MCF 10A (cell line): ENCODE measurements at regions not wholly inside any gene's neighbourhood (a gene's known extent, or its start where the extent isn't known, plus 50 kb on each side); places are given as distances from the start of the nearest gene placed in this dataset.

Source experiments
- BruUV-seq: library from RNA; stranded (reverse); fragments of 400-500 nt; replicated peaks from 2 replicates; lab custom pipeline; 2021; lab: Mats Ljungman, UMichigan
- CTCF ChIA-PET: fragments of 300-600 bp; sonication (Branson Sonifier 250); formaldehyde crosslinking; extraction: SDS; loops from one replicate; lab custom pipeline; 2021; ENCODE audit warnings: antibody characterized with exemption, inconsistent platforms; lab: Yijun Ruan, JAX
- POLR2A ChIA-PET: fragments of 300-600, 350-650 bp; sonication (Branson Sonifier 250); formaldehyde crosslinking; extraction: SDS; loops from one replicate; lab custom pipeline; 2020; ENCODE audit warnings: antibody characterized with exemption, inconsistent platforms; lab: Yijun Ruan, JAX
- DNase-seq: peaks from one replicate; pipeline ENCODE4 v3.0.0-alpha.2; 2018; ENCODE audit not compliant: unreplicated experiment
- H3K27ac Mint-ChIP-seq: one replicate; pipeline ENCODE4 v1.8.0; 2022; ENCODE audit warnings: mild to moderate bottlenecking, low read depth, mixed read lengths; ENCODE audit not compliant: unreplicated experiment
- H3K27me3 Mint-ChIP-seq: one replicate; pipeline ENCODE4 v1.8.0; 2022; ENCODE audit warnings: mixed read lengths; ENCODE audit not compliant: insufficient read depth, unreplicated experiment
- H3K36me3 Mint-ChIP-seq: one replicate; pipeline ENCODE4 v1.8.0; 2022; ENCODE audit warnings: mild to moderate bottlenecking, moderate library complexity, mixed read lengths; ENCODE audit not compliant: insufficient read depth, unreplicated experiment
- H3K4me1 Mint-ChIP-seq: one replicate; pipeline ENCODE4 v1.8.0; 2022; ENCODE audit warnings: mixed read lengths; ENCODE audit not compliant: insufficient read depth, unreplicated experiment
- H3K4me3 Mint-ChIP-seq: one replicate; pipeline ENCODE4 v1.8.0; 2022; ENCODE audit warnings: mild to moderate bottlenecking, moderate library complexity, mixed read lengths; ENCODE audit not compliant: unreplicated experiment
- H3K9me3 Mint-ChIP-seq: one replicate; pipeline ENCODE4 v1.8.0; 2022; ENCODE audit warnings: mixed read lengths; ENCODE audit not compliant: unreplicated experiment
- intact Hi-C: fragments of 100-400 bp; cut with micrococcal nuclease; formaldehyde crosslinking; loops from 2 replicates; pipeline ENCODE4 v1.14.1; 2022
- TF ChIP-seq, protein P1 (sequence below): fragments of 200-600 bp; IDR thresholded peaks from one replicate; pipeline ENCODE4 v1.8.0; 2022; ENCODE audit warnings: antibody characterized with exemption, mild to moderate bottlenecking; ENCODE audit not compliant: unreplicated experiment

DNA sequence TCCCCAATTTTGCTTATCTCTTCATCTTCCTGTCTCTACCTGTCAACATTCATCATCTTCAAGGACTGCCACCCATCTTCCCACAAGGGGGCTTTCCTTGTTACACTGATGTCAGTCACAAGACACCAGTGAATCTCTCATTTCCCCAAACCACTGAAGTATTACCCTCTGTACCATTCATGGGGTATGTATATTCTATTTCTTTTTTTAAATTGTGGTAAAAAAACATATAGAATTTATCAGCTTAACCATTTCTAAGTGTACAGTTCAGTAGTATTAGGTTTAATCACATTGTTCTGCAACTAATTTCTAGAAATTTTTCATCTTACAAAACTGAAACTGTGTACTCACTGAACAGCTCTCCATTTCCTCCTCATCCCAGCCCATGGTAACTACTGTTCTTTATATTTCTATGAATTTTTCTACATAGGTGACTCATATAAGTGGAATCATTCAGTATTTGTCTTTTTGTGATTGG lies 98.6 kb downstream of the LARP7 start:
- no peak overlapping the region for H3K4me3 Mint-ChIP-seq
- intact Hi-C loops: no loop called here
- H3K4me1 Mint-ChIP-seq: no peaks in the 10 kb centered on the region
- ChIA-PET POLR2A (no interaction called here), CTCF (interaction anchor here (0.6 to 1.1 kb wide), 2 partner anchors 14 to 25 kb away, joined by 3 to 4 read pairs; no protein-coding TSS in a partner anchor)
- DNase-seq: no peak
- no peaks in the 10 kb centered on the region for H3K36me3 Mint-ChIP-seq
- no TSS peak for BruUV-seq
- no peak overlapping the region for H3K27ac Mint-ChIP-seq
- no peaks in the 10 kb centered on the region for H3K9me3 Mint-ChIP-seq
- TF ChIP-seq, protein P1, sequence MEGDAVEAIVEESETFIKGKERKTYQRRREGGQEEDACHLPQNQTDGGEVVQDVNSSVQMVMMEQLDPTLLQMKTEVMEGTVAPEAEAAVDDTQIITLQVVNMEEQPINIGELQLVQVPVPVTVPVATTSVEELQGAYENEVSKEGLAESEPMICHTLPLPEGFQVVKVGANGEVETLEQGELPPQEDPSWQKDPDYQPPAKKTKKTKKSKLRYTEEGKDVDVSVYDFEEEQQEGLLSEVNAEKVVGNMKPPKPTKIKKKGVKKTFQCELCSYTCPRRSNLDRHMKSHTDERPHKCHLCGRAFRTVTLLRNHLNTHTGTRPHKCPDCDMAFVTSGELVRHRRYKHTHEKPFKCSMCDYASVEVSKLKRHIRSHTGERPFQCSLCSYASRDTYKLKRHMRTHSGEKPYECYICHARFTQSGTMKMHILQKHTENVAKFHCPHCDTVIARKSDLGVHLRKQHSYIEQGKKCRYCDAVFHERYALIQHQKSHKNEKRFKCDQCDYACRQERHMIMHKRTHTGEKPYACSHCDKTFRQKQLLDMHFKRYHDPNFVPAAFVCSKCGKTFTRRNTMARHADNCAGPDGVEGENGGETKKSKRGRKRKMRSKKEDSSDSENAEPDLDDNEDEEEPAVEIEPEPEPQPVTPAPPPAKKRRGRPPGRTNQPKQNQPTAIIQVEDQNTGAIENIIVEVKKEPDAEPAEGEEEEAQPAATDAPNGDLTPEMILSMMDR: no peak
- H3K27me3 Mint-ChIP-seq: no peaks in the 10 kb centered on the region

DNA sequence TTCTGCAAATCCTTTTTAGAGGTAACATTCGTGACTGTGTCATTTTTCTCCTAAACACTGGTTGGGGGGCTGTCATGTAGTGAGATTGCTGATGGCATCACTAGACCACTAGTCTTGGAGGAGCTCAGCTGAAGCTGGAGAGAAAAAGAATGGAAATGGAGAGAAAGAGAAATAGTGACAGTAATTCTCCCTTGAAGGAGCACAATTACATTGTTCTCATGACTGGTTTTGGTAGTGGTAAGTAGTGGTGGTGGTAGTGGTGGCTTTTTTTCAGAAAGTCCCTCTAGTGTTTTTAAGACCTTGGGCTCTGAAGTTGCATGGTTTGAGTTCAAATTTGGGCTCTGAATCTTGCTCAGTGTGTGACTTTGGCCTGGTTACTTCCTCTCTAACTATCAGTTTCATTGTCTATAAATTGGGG lies 99.8 kb downstream of the LARP7 start:
- BruUV-seq: no TSS peak
- no peak for DNase-seq
- Mint-ChIP-seq H3K27me3 (no peaks in the 10 kb centered on the region), H3K36me3 (no peaks in the 10 kb centered on the region), H3K4me3 (no peak overlapping the region), H3K4me1 (no peaks in the 10 kb centered on the region), H3K9me3 (no peaks in the 10 kb centered on the region), H3K27ac (no peak overlapping the region)
- ChIA-PET CTCF (no interaction called here), POLR2A (no interaction called here)
- intact Hi-C loops: no loop called here
- TF ChIP-seq, protein P1: no peak

DNA sequence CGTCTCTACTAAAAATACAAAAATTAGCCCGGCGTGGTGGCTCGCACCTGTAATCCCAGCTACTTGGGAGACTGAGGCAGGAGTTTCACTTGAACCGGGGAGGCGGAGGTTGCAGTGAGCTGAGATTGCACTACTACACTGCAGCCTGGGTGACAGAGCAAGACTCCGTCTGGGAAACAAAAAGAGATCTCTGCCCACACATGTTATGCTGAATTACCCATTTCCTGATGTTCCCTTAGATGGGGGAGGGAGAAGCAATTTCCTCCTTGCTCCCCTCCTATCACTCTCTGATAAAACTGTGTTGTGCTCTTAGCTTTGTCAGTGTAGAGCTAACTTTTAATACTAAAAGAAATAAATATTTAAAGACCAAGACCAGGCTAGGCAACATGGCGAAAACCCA lies 102.5 kb downstream of the LARP7 start:
- Mint-ChIP-seq H3K27me3 (no peaks in the 10 kb centered on the region), H3K4me1 (no peaks in the 10 kb centered on the region), H3K9me3 (no peaks in the 10 kb centered on the region), H3K4me3 (no peak overlapping the region), H3K36me3 (peaks cover 7% of the 10 kb centered on the region), H3K27ac (no peak overlapping the region)
- BruUV-seq: no TSS peak
- TF ChIP-seq, protein P1: no peak
- CTCF ChIA-PET: interaction anchor here (0.7 to 2.2 kb wide), 4 partner anchors 26 to 532 kb away, joined by 3 to 10 read pairs (median 4); no protein-coding TSS in a partner anchor
- DNase-seq: no peak
- POLR2A ChIA-PET: interaction anchor here (1.1 kb wide), 1 partner anchor 85 kb away, joined by 3 read pairs; no protein-coding TSS in a partner anchor
- intact Hi-C loops: no loop called here

DNA sequence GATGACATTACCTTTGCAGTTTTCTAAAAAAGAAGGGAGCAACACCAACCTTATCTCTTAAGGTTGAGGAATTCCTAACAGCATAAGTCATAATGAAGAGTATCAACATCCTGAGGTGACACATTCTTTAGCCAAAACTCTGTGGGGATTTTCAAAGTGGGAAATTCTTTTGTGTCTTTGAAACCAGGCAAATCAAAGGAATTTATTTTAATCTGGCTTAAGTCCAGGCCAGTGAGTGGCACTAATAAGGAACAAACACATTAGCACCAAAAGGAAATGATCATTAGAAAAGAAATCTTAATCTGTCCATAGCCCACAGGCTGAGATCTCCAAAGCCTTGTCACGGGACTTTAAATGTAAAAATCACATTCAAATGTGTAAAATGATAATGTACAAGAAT lies 110.1 kb downstream of the LARP7 start:
- TF ChIP-seq, protein P1: no peak
- Mint-ChIP-seq H3K4me3 (no peak overlapping the region), H3K4me1 (no peaks in the 10 kb centered on the region), H3K9me3 (no peaks in the 10 kb centered on the region), H3K27ac (no peak overlapping the region), H3K27me3 (no peaks in the 10 kb centered on the region), H3K36me3 (peaks cover 7% of the 10 kb centered on the region)
- ChIA-PET POLR2A (no interaction called here), CTCF (interaction anchor here (0.7 to 1.8 kb wide), 2 partner anchors 12 to 18 kb away, joined by 3 to 6 read pairs; no protein-coding TSS in a partner anchor)
- intact Hi-C loops: no loop called here
- BruUV-seq: no TSS peak
- DNase-seq: no peak
